SK-N-SH (cell line): ENCODE measurements at regions not wholly inside any gene's neighbourhood (a gene's known extent, or its start where the extent isn't known, plus 50 kb on each side); places are given as distances from the start of the nearest gene placed in this dataset.

Experiments
- CTCF ChIA-PET: fragments of 300-600, 350-600 bp; formaldehyde crosslinking; extraction: SDS; loops from one replicate; lab custom pipeline; 2021; lab: Yijun Ruan, JAX
- POLR2A ChIA-PET: fragments of 350-600 bp; sonication (Branson Sonifier 250); formaldehyde crosslinking; extraction: SDS; loops from one replicate; lab custom pipeline; 2020; ENCODE audit warnings: antibody characterized with exemption, inconsistent platforms; lab: Yijun Ruan, JAX
- DNase-seq: peaks from one replicate; pipeline ENCODE4 v3.0.0; 2012
- H2AFZ ChIP-seq: fragments of 200-600 bp; sonication (generic); 2 replicates; pipeline ENCODE4 v1.8.1; 2016; ENCODE audit warnings: antibody characterized with exemption, mild to moderate bottlenecking, low read depth
- H3F3A ChIP-seq: fragments of 200-600 bp; sonication (generic); replicated peaks from 2 replicates; pipeline ENCODE3; 2016; ENCODE audit warnings: antibody characterized with exemption, mild to moderate bottlenecking; ENCODE audit not compliant: insufficient read depth
- H3K27ac ChIP-seq, 2 experiments: fragments of 200-500 bp in 1 of 2; fragments of 200-600 bp in 1 of 2; sonication (Bioruptor generic) in 1 of 2; sonication (generic), shearing (Covaris generic) in 1 of 2; 2 replicates each; pipeline versions ENCODE4 v1.5.1 to v1.6.1; 2014 to 2016; ENCODE audit warnings: low read depth in 2 of 2, inconsistent platforms in 1 of 2, low read length in 1 of 2, mild to moderate bottlenecking in 1 of 2, mixed read lengths in 1 of 2
- H3K27me3 ChIP-seq: fragments of 200-600 bp; sonication (generic), shearing (Covaris generic); 2 replicates; pipeline ENCODE4 v1.6.1; 2016; ENCODE audit warnings: mixed run types; ENCODE audit not compliant: insufficient read depth
- H3K36me3 ChIP-seq, 2 experiments: fragments of 200-500 bp in 1 of 2; fragments of 200-600 bp in 1 of 2; sonication (Bioruptor generic) in 1 of 2; sonication (generic) in 1 of 2; replicated peaks in 1 of 2; 2 replicates each; pipeline versions ENCODE3 to v1.5.1; 2014 to 2016; ENCODE audit warnings: low read length in 1 of 2, mild to moderate bottlenecking in 1 of 2; ENCODE audit not compliant: insufficient read depth in 2 of 2, control insufficient read depth in 1 of 2
- H3K4me1 ChIP-seq, 2 experiments: fragments of 200-500 bp in 1 of 2; fragments of 200-600 bp in 1 of 2; sonication (Bioruptor generic) in 1 of 2; sonication (generic), shearing (Covaris generic) in 1 of 2; 2 replicates each; pipeline versions ENCODE4 v1.5.1 to v1.6.1; 2014 to 2016; ENCODE audit warnings: low read depth in 1 of 2, low read length in 1 of 2, mixed run types in 1 of 2; ENCODE audit not compliant: insufficient read depth in 2 of 2, control insufficient read depth in 1 of 2
- H3K4me2 ChIP-seq: fragments of 200-600 bp; sonication (generic), shearing (Covaris generic); 2 replicates; pipeline ENCODE4 v1.6.1; 2017; ENCODE audit warnings: mixed run types
- H3K4me3 ChIP-seq, 2 experiments: fragments of 200-500 bp in 1 of 2; fragments of 200-600 bp in 1 of 2; sonication (Bioruptor generic) in 1 of 2; sonication (generic), shearing (Covaris generic) in 1 of 2; 2 replicates each; pipeline versions ENCODE4 v1.5.1 to v1.8.1; 2014 to 2016; ENCODE audit warnings: low read depth in 2 of 2, inconsistent platforms in 1 of 2, low read length in 1 of 2, mild to moderate bottlenecking in 1 of 2, mixed read lengths in 1 of 2, moderate library complexity in 1 of 2
- H3K79me2 ChIP-seq: fragments of 200-600 bp; sonication (generic); 2 replicates; pipeline ENCODE4 v1.8.1; 2017; ENCODE audit warnings: mild to moderate bottlenecking; ENCODE audit not compliant: insufficient read depth
- H3K9ac ChIP-seq: fragments of 200-600 bp; sonication (generic); 2 replicates; pipeline ENCODE4 v1.6.1; 2017; ENCODE audit warnings: mixed run types
- H3K9me2 ChIP-seq: fragments of 200-600 bp; sonication (generic); 2 replicates; pipeline ENCODE4 v1.6.1; 2017; ENCODE audit warnings: mixed run types
- H3K9me3 ChIP-seq: fragments of 200-600 bp; sonication (generic); 2 replicates; pipeline ENCODE4 v1.6.1; 2017; ENCODE audit warnings: mixed run types, mild to moderate bottlenecking, moderate library complexity
- H4K20me1 ChIP-seq: fragments of 200-600 bp; sonication (generic); 2 replicates; pipeline ENCODE4 v1.6.1; 2017; ENCODE audit warnings: mild to moderate bottlenecking, mixed run types; ENCODE audit not compliant: insufficient read depth
- CHD2 ChIP-seq: fragments of 150-350 bp; IDR thresholded peaks from 2 replicates; pipeline ENCODE4 v1.6.1; 2018; ENCODE audit warnings: low read length; ENCODE audit not compliant: partially characterized antibody
- ELF1 ChIP-seq: IDR thresholded peaks from 2 replicates; pipeline ENCODE4 v1.4.0; 2012
- FOXJ3 ChIP-seq: sonication (generic); formaldehyde crosslinking; IDR thresholded peaks from 2 replicates; pipeline ENCODE4 v1.5.1; 2020; ENCODE audit warnings: mild to moderate bottlenecking, missing genetic modification reagents
- GABPA ChIP-seq: IDR thresholded peaks from 2 replicates; pipeline ENCODE4 v1.4.0; 2012; ENCODE audit warnings: low read depth, mild to moderate bottlenecking
- JUND ChIP-seq: IDR thresholded peaks from 2 replicates; pipeline ENCODE4 v1.4.0; 2012
- MXI1 ChIP-seq: IDR thresholded peaks from 2 replicates; pipeline ENCODE4 v1.6.1; 2012; ENCODE audit warnings: mild to moderate bottlenecking, low read depth, low read length, improper control_type of control experiment
- NRF1 ChIP-seq: IDR thresholded peaks from 2 replicates; pipeline ENCODE4 v1.6.1; 2012; ENCODE audit warnings: low read depth, mild to moderate bottlenecking, low read length
- POLR2AphosphoS5 ChIP-seq: IDR thresholded peaks from 2 replicates; pipeline ENCODE4 v1.6.1; 2012; ENCODE audit warnings: low read depth, low read length
- RFX5 ChIP-seq: IDR thresholded peaks from 2 replicates; pipeline ENCODE4 v1.6.1; 2012; ENCODE audit warnings: mild to moderate bottlenecking, improper control_type of control experiment, low read length
- RXRA ChIP-seq: IDR thresholded peaks from 2 replicates; pipeline ENCODE4 v1.4.0; 2012; ENCODE audit warnings: low read depth, mild to moderate bottlenecking, borderline replicate concordance
- SIN3A ChIP-seq: IDR thresholded peaks from 2 replicates; pipeline ENCODE4 v1.6.1; 2012; ENCODE audit warnings: low read depth, mild to moderate bottlenecking, low read length, moderate library complexity, borderline replicate concordance
- SMC3 ChIP-seq: IDR thresholded peaks from 2 replicates; pipeline ENCODE4 v1.6.1; 2012; ENCODE audit warnings: low read depth, low read length, improper control_type of control experiment
- TEAD4 ChIP-seq: IDR thresholded peaks from 2 replicates; pipeline ENCODE4 v1.4.0; 2012; ENCODE audit warnings: mild to moderate bottlenecking, borderline replicate concordance; ENCODE audit not compliant: insufficient read depth
- WGBS: methylation state at CpG from one replicate; pipeline ENCODE4 v1.1.6; 2017; ENCODE audit warnings: low lambda C conversion rate; 5-methylcytosine and 5-hydroxymethylcytosine counted together
- TF ChIP-seq, protein P1 (sequence below): fragments of 150-350 bp; IDR thresholded peaks from 2 replicates; pipeline ENCODE4 v1.6.1; 2017; ENCODE audit warnings: antibody characterized with exemption, low read length, low read depth, borderline replicate concordance
- TF ChIP-seq, protein P2 (sequence below): IDR thresholded peaks from 2 replicates; pipeline ENCODE4; 2012
- TF ChIP-seq, protein P3 (sequence below): IDR thresholded peaks from 2 replicates; pipeline ENCODE4 v1.4.0; 2012; ENCODE audit warnings: low read depth
- TF ChIP-seq, protein P4 (sequence below): fragments of 200-600 bp; sonication (generic); IDR thresholded peaks from 2 replicates; pipeline ENCODE4 v1.6.1; 2017; ENCODE audit warnings: antibody characterized with exemption, mild to moderate bottlenecking, moderate library complexity

DNA sequence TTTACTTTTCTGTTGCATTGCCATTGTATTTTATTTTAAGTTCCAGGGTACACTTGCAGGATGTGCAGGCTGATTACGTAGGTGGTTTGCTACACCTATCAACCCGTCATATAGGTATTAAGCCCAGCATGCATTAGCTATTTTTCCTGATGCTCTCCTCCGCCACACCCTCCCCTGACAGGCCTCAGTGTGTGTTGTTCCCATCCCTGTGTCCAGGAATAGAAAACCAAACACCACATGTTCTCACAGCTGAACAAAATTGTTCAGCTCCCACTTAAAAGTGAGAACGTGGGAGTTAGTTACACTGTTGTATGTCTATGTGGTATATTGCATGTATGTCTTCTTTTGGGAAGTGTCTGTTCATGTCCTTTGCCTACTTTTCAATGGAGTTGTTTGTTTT is 1631.7 kb downstream of the DPP10 start:
- POLR2A ChIA-PET: no interaction called here
- H3K9me3 ChIP-seq: no peaks in the 10 kb centered on the region
- no peak overlapping the region for H3K4me2 ChIP-seq
- no peak overlapping the region for H3K9ac ChIP-seq
- no peak overlapping the region for H3K4me3 ChIP-seq
- TF ChIP-seq, protein P1, sequence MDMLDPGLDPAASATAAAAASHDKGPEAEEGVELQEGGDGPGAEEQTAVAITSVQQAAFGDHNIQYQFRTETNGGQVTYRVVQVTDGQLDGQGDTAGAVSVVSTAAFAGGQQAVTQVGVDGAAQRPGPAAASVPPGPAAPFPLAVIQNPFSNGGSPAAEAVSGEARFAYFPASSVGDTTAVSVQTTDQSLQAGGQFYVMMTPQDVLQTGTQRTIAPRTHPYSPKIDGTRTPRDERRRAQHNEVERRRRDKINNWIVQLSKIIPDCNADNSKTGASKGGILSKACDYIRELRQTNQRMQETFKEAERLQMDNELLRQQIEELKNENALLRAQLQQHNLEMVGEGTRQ: no peak
- TF ChIP-seq ELF1 (no peak), RXRA (no peak), MXI1 (no peak), SIN3A (no peak), POLR2AphosphoS5 (no peak), FOXJ3 (CRISPR knock-in tag) (no peak), RFX5 (no peak), JUND (no peak), GABPA (no peak), CHD2 (no peak), NRF1 (no peak), TEAD4 (no peak), SMC3 (no peak)
- TF ChIP-seq, protein P2, sequence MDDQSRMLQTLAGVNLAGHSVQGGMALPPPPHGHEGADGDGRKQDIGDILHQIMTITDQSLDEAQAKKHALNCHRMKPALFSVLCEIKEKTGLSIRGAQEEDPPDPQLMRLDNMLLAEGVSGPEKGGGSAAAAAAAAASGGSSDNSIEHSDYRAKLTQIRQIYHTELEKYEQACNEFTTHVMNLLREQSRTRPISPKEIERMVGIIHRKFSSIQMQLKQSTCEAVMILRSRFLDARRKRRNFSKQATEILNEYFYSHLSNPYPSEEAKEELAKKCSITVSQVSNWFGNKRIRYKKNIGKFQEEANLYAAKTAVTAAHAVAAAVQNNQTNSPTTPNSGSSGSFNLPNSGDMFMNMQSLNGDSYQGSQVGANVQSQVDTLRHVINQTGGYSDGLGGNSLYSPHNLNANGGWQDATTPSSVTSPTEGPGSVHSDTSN: no peak
- TF ChIP-seq, protein P3, sequence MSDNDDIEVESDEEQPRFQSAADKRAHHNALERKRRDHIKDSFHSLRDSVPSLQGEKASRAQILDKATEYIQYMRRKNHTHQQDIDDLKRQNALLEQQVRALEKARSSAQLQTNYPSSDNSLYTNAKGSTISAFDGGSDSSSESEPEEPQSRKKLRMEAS: no peak
- TF ChIP-seq, protein P4, sequence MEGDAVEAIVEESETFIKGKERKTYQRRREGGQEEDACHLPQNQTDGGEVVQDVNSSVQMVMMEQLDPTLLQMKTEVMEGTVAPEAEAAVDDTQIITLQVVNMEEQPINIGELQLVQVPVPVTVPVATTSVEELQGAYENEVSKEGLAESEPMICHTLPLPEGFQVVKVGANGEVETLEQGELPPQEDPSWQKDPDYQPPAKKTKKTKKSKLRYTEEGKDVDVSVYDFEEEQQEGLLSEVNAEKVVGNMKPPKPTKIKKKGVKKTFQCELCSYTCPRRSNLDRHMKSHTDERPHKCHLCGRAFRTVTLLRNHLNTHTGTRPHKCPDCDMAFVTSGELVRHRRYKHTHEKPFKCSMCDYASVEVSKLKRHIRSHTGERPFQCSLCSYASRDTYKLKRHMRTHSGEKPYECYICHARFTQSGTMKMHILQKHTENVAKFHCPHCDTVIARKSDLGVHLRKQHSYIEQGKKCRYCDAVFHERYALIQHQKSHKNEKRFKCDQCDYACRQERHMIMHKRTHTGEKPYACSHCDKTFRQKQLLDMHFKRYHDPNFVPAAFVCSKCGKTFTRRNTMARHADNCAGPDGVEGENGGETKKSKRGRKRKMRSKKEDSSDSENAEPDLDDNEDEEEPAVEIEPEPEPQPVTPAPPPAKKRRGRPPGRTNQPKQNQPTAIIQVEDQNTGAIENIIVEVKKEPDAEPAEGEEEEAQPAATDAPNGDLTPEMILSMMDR: no peak
- H3K36me3 ChIP-seq: no peaks in the 10 kb centered on the region
- no peaks in the 10 kb centered on the region for H3K4me1 ChIP-seq
- no peak for DNase-seq
- no peaks in the 10 kb centered on the region for H4K20me1 ChIP-seq
- 7% methylated on average over 4 of the region's 4 CpGs for whole genome bisulfite sequencing
- H3K27me3 ChIP-seq: no peaks in the 10 kb centered on the region
- no peaks in the 10 kb centered on the region for H3K9me2 ChIP-seq
- no peak overlapping the region for H2AFZ ChIP-seq
- H3F3A ChIP-seq: no peaks in the 10 kb centered on the region
- H3K79me2 ChIP-seq: no peaks in the 10 kb centered on the region
- no peak overlapping the region for H3K27ac ChIP-seq
- CTCF ChIA-PET: no interaction called here

DNA sequence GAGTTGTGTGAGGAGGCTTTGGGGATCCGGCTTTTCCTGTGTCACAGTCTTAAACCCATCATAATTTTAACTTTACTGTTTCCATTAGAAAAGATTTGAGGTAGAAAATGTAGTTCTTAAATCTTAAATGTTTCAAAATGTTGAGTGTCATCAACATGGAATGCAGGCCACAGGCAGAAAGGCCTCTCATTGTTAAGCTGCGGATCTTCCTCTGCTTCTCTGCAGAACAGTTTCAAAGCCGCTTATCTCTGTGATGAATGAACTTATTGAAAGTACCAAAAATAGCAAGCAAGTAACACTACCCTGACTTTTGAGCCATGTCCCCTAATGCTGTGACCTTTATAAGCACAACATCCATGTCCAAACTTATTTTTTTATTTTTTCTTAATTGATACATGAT is 1645.8 kb downstream of the DPP10 start:
- POLR2A ChIA-PET: no interaction called here

More for the DNA sequence above, 1645.8 kb downstream of the DPP10 start:
- H3K9me2 ChIP-seq: no peaks in the 10 kb centered on the region
- no peak for TF ChIP-seq RFX5
- no peak overlapping the region for H3K4me3 ChIP-seq
- no peak overlapping the region for H3K9ac ChIP-seq
- no peaks in the 10 kb centered on the region for H3K79me2 ChIP-seq
- H3K36me3 ChIP-seq: no peaks in the 10 kb centered on the region
- H3K4me1 ChIP-seq: no peaks in the 10 kb centered on the region
- 25% methylated on average over 3 of the region's 3 CpGs for WGBS
- no peak overlapping the region for H3K27ac ChIP-seq
- DNase-seq: no peak
- H3K27me3 ChIP-seq: no peaks in the 10 kb centered on the region
- no peaks in the 10 kb centered on the region for H3K9me3 ChIP-seq
- H2AFZ ChIP-seq: no peak overlapping the region
- H3F3A ChIP-seq: no peaks in the 10 kb centered on the region
- no peak overlapping the region for H3K4me2 ChIP-seq
- CTCF ChIA-PET: no interaction called here
- H4K20me1 ChIP-seq: no peaks in the 10 kb centered on the region
